ENCODE measurements at regions not wholly inside any gene's neighbourhood (a gene's known extent, or its start where the extent isn't known, plus 50 kb on each side); places are given as distances from the start of the nearest gene placed in this dataset.

DNA sequence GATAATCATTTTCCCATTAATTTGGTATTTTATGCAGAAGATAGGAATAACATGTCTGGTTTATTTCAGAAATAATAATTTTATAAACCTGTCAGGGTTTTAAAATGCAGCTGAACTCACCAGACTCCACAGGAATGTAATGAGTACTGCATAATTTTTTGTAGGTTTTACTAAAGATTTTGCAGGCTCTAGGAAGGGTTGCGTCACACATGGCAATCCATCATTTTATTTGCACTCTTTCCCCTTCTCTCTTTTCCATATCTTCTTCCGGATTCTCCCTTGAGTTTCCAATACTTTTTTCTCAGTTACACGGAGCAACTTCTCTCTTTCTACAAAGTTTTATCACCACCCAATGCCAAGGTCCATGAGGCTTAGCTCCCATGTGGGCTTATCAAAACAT lies 234.7 kb downstream of the NFKBIZ start:
- Histone ChIP-seq H3K23ac (ENCODE audit: low read length) (no peak overlapping the region), H4K5ac (ENCODE audit: low read length) (no peak overlapping the region), H3K36me3 (ENCODE audit: control insufficient read depth, insufficient read depth, low read length) (no peaks in the 10 kb centered on the region), H2BK15ac (replicated peaks; ENCODE audit: low read depth) (no peak overlapping the region), H2BK120ac (ENCODE audit: low read depth, low read length) (no peak overlapping the region), H3K4me2 (ENCODE audit: low read length) (no peak overlapping the region), H3K4ac (ENCODE audit: low read depth, low read length) (no peak overlapping the region), H4K8ac (ENCODE audit: low read depth, low read length) (no peak overlapping the region), H3K27me3 (ENCODE audit: insufficient read depth, low read length, poor library complexity) (no peaks in the 10 kb centered on the region), H3K79me1 (ENCODE audit: low read length) (no peaks in the 10 kb centered on the region), H3K18ac (ENCODE audit: low read length) (no peak overlapping the region), H3K79me2 (ENCODE audit: control insufficient read depth, insufficient read depth, low read length) (no peaks in the 10 kb centered on the region), H3K4me3 (ENCODE audit: low read length) (no peak overlapping the region), H2AK5ac (ENCODE audit: low read length) (no peak overlapping the region), H2BK5ac (ENCODE audit: low read length) (no peak overlapping the region), H3K9ac (ENCODE audit: low read length) (no peak overlapping the region), H3K4me1 (ENCODE audit: control insufficient read depth, low read depth, low read length) (peaks cover 3% of the 10 kb centered on the region), H3K27ac (ENCODE audit: low read depth, low read length) (no peak overlapping the region), H3K56ac (ENCODE audit: low read length) (no peak overlapping the region)
- WGBS (ENCODE audit: extremely low coverage, insufficient coverage, low lambda C conversion rate), result no CpG with 5 or more reads among the region's 3 CpGs
- DNase-seq, result no peak

DNA sequence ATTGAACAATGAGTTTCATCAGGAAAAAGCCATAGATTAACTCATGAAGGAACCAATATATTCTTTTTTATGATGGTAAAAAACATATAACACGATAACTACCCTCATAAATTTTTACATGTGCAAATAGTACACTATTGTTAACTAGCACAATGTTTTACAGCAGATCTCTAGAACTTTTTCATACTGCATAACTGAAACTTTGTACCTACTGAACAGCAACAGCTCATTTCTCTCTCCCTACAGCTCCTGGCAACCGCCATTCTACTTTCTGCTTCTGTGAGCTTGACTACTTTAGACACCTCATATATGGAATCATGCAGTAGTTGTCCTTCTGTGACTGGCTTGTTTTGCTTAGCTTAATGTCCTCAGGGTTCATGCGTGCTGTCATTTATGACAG lies 235.4 kb downstream of the NFKBIZ start:
- Histone ChIP-seq H3K4me1 (ENCODE audit: control insufficient read depth, low read depth, low read length) (no peaks in the 10 kb centered on the region), H3K4ac (ENCODE audit: low read depth, low read length) (no peak overlapping the region), H3K56ac (ENCODE audit: low read length) (no peak overlapping the region), H2AK5ac (ENCODE audit: low read length) (no peak overlapping the region), H3K27me3 (ENCODE audit: insufficient read depth, low read length, poor library complexity) (no peaks in the 10 kb centered on the region), H2BK15ac (replicated peaks; ENCODE audit: low read depth) (no peak overlapping the region), H3K4me3 (ENCODE audit: low read length) (no peak overlapping the region), H4K5ac (ENCODE audit: low read length) (no peak overlapping the region), H3K18ac (ENCODE audit: low read length) (no peak overlapping the region), H3K23ac (ENCODE audit: low read length) (no peak overlapping the region), H3K27ac (ENCODE audit: low read depth, low read length) (no peak overlapping the region), H3K4me2 (ENCODE audit: low read length) (no peak overlapping the region), H2BK120ac (ENCODE audit: low read depth, low read length) (no peak overlapping the region), H3K79me2 (ENCODE audit: control insufficient read depth, insufficient read depth, low read length) (no peaks in the 10 kb centered on the region), H3K36me3 (ENCODE audit: control insufficient read depth, insufficient read depth, low read length) (no peaks in the 10 kb centered on the region), H2BK5ac (ENCODE audit: low read length) (no peak overlapping the region), H4K8ac (ENCODE audit: low read depth, low read length) (no peak overlapping the region), H3K79me1 (ENCODE audit: low read length) (no peaks in the 10 kb centered on the region), H3K9ac (ENCODE audit: low read length) (no peak overlapping the region)
- WGBS (ENCODE audit: extremely low coverage, insufficient coverage, low lambda C conversion rate), result no CpG with 5 or more reads among the region's 3 CpGs
- DNase-seq, result no peak

DNA sequence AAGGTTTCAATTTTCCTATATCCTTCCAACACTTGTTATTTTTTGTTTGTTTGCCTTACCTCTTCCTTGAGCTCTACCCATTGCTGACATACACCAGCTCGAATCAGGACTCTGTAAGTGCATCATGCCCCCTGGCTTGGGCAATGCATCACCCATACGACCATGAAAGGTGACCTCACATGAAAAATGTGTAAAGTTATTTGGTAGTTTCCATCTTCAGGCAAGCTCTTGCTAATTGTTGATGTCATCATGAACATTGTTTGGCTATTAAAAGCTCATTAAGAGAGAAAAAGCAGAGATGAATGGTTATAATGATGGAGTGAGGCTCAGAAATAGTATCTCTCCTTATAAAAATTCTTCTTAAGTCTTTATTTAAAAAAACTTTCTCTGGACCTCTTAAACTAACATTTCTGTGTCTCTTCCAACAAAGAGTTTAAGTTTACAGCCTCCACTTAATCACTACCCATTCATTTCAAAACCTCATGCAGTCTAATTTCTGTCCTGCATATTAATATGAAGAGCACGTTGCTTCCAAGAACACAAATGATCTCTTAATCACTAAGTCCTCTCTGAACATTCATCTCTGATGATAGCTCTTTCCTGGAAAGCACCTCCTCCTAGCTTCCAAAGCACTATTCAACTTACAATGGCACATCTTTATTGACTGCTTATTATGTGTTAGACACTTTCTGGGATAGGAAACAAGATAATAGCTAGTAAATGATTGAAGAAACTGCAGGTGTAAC lies 236.3 kb downstream of the NFKBIZ start:
- no peak overlapping the region for H4K5ac ChIP-seq (ENCODE audit: low read length)
- no peak overlapping the region for H2BK15ac ChIP-seq (replicated peaks; ENCODE audit: low read depth)
- WGBS (ENCODE audit: extremely low coverage, insufficient coverage, low lambda C conversion rate), result no CpG with 5 or more reads among the region's 3 CpGs
- no peak overlapping the region for H3K4ac ChIP-seq (ENCODE audit: low read depth, low read length)
- no peak overlapping the region for H3K27ac ChIP-seq (ENCODE audit: low read depth, low read length)
- H2BK120ac ChIP-seq (ENCODE audit: low read depth, low read length), result no peak overlapping the region
- no peak overlapping the region for H3K23ac ChIP-seq (ENCODE audit: low read length)
- H3K18ac ChIP-seq (ENCODE audit: low read length), result no peak overlapping the region
- H3K79me1 ChIP-seq (ENCODE audit: low read length), result no peaks in the 10 kb centered on the region
- H3K36me3 ChIP-seq (ENCODE audit: control insufficient read depth, insufficient read depth, low read length), result no peaks in the 10 kb centered on the region
- H3K56ac ChIP-seq (ENCODE audit: low read length), result no peak overlapping the region
- no peak overlapping the region for H2AK5ac ChIP-seq (ENCODE audit: low read length)
- no peak overlapping the region for H2BK5ac ChIP-seq (ENCODE audit: low read length)
- H3K4me3 ChIP-seq (ENCODE audit: low read length), result no peak overlapping the region
- H3K9ac ChIP-seq (ENCODE audit: low read length), result no peak overlapping the region
- no peaks in the 10 kb centered on the region for H3K27me3 ChIP-seq (ENCODE audit: insufficient read depth, low read length, poor library complexity)
- H3K4me1 ChIP-seq (ENCODE audit: control insufficient read depth, low read depth, low read length), result no peaks in the 10 kb centered on the region
- H3K79me2 ChIP-seq (ENCODE audit: control insufficient read depth, insufficient read depth, low read length), result no peaks in the 10 kb centered on the region
- H3K4me2 ChIP-seq (ENCODE audit: low read length), result no peak overlapping the region
- DNase-seq, result no peak
- no peak overlapping the region for H4K8ac ChIP-seq (ENCODE audit: low read depth, low read length)

DNA sequence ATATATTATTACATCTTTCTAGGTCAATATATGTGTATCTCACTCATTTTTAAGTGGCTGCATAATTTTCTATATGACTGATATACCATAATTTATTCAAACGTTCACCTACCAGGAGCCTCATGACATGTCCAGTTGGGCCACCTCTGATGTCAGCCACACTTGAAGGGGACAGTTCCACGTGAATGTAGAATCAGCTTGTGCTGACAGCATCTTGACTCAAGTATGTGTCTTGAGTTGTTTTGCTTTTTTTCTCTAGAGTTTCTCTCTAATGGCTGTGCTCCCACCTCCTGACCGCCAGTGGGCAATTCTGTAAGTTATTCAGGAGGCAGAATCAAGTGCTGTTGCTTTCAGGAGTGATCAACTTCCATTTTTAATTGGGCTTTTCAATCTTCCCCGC lies 237.9 kb downstream of the NFKBIZ start:
- no peak overlapping the region for H2BK5ac ChIP-seq (ENCODE audit: low read length)
- H3K23ac ChIP-seq (ENCODE audit: low read length), result no peak overlapping the region
- H3K4ac ChIP-seq (ENCODE audit: low read depth, low read length), result no peak overlapping the region
- DNase-seq, result peak; percentile 5
- no peak overlapping the region for H4K5ac ChIP-seq (ENCODE audit: low read length)
- H3K4me1 ChIP-seq (ENCODE audit: control insufficient read depth, low read depth, low read length), result no peaks in the 10 kb centered on the region
- no peaks in the 10 kb centered on the region for H3K79me2 ChIP-seq (ENCODE audit: control insufficient read depth, insufficient read depth, low read length)
- H3K27ac ChIP-seq (ENCODE audit: low read depth, low read length), result no peak overlapping the region
- H3K4me3 ChIP-seq (ENCODE audit: low read length), result no peak overlapping the region
- no peak overlapping the region for H2BK120ac ChIP-seq (ENCODE audit: low read depth, low read length)
- WGBS (ENCODE audit: extremely low coverage, insufficient coverage, low lambda C conversion rate), result no CpG with 5 or more reads among the region's 4 CpGs
- H2AK5ac ChIP-seq (ENCODE audit: low read length), result no peak overlapping the region
- H3K56ac ChIP-seq (ENCODE audit: low read length), result no peak overlapping the region
- H4K8ac ChIP-seq (ENCODE audit: low read depth, low read length), result no peak overlapping the region
- no peaks in the 10 kb centered on the region for H3K79me1 ChIP-seq (ENCODE audit: low read length)
- H3K9ac ChIP-seq (ENCODE audit: low read length), result no peak overlapping the region
- no peak overlapping the region for H3K18ac ChIP-seq (ENCODE audit: low read length)
- H2BK15ac ChIP-seq (replicated peaks; ENCODE audit: low read depth), result no peak overlapping the region
- H3K27me3 ChIP-seq (ENCODE audit: insufficient read depth, low read length, poor library complexity), result no peaks in the 10 kb centered on the region
- no peaks in the 10 kb centered on the region for H3K36me3 ChIP-seq (ENCODE audit: control insufficient read depth, insufficient read depth, low read length)
- no peak overlapping the region for H3K4me2 ChIP-seq (ENCODE audit: low read length)

DNA sequence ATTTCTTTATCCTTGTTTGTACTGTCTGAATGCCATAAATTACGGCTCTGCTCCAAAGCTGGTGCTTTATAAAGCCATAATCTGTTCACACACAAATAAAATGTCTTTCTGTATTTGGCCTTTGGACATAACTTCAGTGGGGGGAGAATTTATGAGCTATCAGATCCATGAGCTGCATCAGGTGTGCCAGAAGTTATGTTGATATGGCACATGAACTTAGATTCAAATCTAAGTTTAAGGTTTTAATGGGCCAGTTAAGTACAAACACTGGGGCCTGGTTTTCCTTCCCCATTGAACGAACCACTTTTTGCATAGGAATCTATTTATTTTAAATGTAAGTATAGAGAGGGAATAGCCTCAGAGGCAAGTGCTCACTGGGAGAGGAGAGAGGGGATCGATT lies 239.9 kb downstream of the NFKBIZ start:
- Histone ChIP-seq H3K36me3 (ENCODE audit: control insufficient read depth, insufficient read depth, low read length) (no peaks in the 10 kb centered on the region), H3K27me3 (ENCODE audit: insufficient read depth, low read length, poor library complexity) (no peaks in the 10 kb centered on the region), H4K5ac (ENCODE audit: low read length) (no peak overlapping the region), H3K79me1 (ENCODE audit: low read length) (no peaks in the 10 kb centered on the region), H3K27ac (ENCODE audit: low read depth, low read length) (no peak overlapping the region), H3K4me3 (ENCODE audit: low read length) (no peak overlapping the region), H4K8ac (ENCODE audit: low read depth, low read length) (no peak overlapping the region), H3K79me2 (ENCODE audit: control insufficient read depth, insufficient read depth, low read length) (no peaks in the 10 kb centered on the region), H3K4me1 (ENCODE audit: control insufficient read depth, low read depth, low read length) (no peaks in the 10 kb centered on the region), H2BK5ac (ENCODE audit: low read length) (no peak overlapping the region), H3K18ac (ENCODE audit: low read length) (no peak overlapping the region), H2BK15ac (replicated peaks; ENCODE audit: low read depth) (no peak overlapping the region), H2BK120ac (ENCODE audit: low read depth, low read length) (no peak overlapping the region), H3K4me2 (ENCODE audit: low read length) (no peak overlapping the region), H2AK5ac (ENCODE audit: low read length) (no peak overlapping the region), H3K23ac (ENCODE audit: low read length) (no peak overlapping the region), H3K4ac (ENCODE audit: low read depth, low read length) (no peak overlapping the region), H3K56ac (ENCODE audit: low read length) (no peak overlapping the region), H3K9ac (ENCODE audit: low read length) (no peak overlapping the region)
- WGBS (ENCODE audit: extremely low coverage, insufficient coverage, low lambda C conversion rate), result no CpG with 5 or more reads among the region's 3 CpGs
- DNase-seq, result no peak
